Activated CD4-positive, alpha-beta T cell treated with anti-CD3 and anti-CD28 coated beads, Interleukin-2, Interleukin-6, amounts not matched to agents 100 ng/mL and 50 ng/mL, durations not matched to agents 16 hours and 8 hours (primary cell): ENCODE measurements at regions not wholly inside any gene's neighbourhood (a gene's known extent, or its start where the extent isn't known, plus 50 kb on each side); places are given as distances from the start of the nearest gene placed in this dataset.

Experiments
- DNase-seq: peaks from one replicate; pipeline ENCODE4 v3.0.0-alpha.2; 2020

GRCh38 chr5:68490406-68490805 is 274.9 kb downstream of the PIK3R1 start:
- DNase-seq = no peak

- DNase-seq = no peak
Measured at GRCh38 chr5:68494771-68495170, 279.2 kb downstream of the PIK3R1 start.

GRCh38 chr5:68499987-68500386 is 284.4 kb downstream of the PIK3R1 start:
- DNase-seq = no peak

- no peak for DNase-seq
Measured at GRCh38 chr5:68500813-68501212, 285.3 kb downstream of the PIK3R1 start.

GRCh38 chr5:68502531-68502930 is 287.0 kb downstream of the PIK3R1 start:
- no peak for DNase-seq

- DNase-seq = no peak
Measured at GRCh38 chr5:68504306-68504705, 288.8 kb downstream of the PIK3R1 start.

GRCh38 chr5:68505917-68506860 is 290.6 kb downstream of the PIK3R1 start:
- no peak for DNase-seq

- no peak for DNase-seq
Measured at GRCh38 chr5:68515514-68515913, 300.0 kb downstream of the PIK3R1 start.

GRCh38 chr5:68518286-68518685 is 302.7 kb downstream of the PIK3R1 start:
- no peak for DNase-seq

- DNase-seq = no peak
Measured at GRCh38 chr5:68519143-68519542, 303.6 kb downstream of the PIK3R1 start.

- DNase-seq = no peak
Measured at GRCh38 chr5:68521776-68522175, 306.2 kb downstream of the PIK3R1 start.

- DNase-seq = no peak
Measured at GRCh38 chr5:68522863-68523262, 307.3 kb downstream of the PIK3R1 start.

GRCh38 chr5:68528821-68529273 is 313.3 kb downstream of the PIK3R1 start:
- DNase-seq = no peak

- DNase-seq = no peak
Measured at GRCh38 chr5:68529581-68529980, 314.0 kb downstream of the PIK3R1 start.

- no peak for DNase-seq
Measured at GRCh38 chr5:68531970-68532369, 316.4 kb downstream of the PIK3R1 start.

GRCh38 chr5:68533051-68533450 is 317.5 kb downstream of the PIK3R1 start:
- no peak for DNase-seq

- no peak for DNase-seq
Measured at GRCh38 chr5:68533571-68534084, 318.1 kb downstream of the PIK3R1 start.

- DNase-seq = no peak
Measured at GRCh38 chr5:68534131-68534940, 318.8 kb downstream of the PIK3R1 start.

- no peak for DNase-seq
Measured at GRCh38 chr5:68534956-68535520, 319.5 kb downstream of the PIK3R1 start.

- no peak for DNase-seq
Measured at GRCh38 chr5:68538814-68539420, 323.4 kb downstream of the PIK3R1 start.

GRCh38 chr5:68540798-68541590 is 325.4 kb downstream of the PIK3R1 start:
- no peak for DNase-seq

- no peak for DNase-seq
Measured at GRCh38 chr5:68542207-68542606, 326.7 kb downstream of the PIK3R1 start.
